ENCODE measurements at regions not wholly inside any gene's neighbourhood (a gene's known extent, or its start where the extent isn't known, plus 50 kb on each side); places are given as distances from the start of the nearest gene placed in this dataset.

DNA sequence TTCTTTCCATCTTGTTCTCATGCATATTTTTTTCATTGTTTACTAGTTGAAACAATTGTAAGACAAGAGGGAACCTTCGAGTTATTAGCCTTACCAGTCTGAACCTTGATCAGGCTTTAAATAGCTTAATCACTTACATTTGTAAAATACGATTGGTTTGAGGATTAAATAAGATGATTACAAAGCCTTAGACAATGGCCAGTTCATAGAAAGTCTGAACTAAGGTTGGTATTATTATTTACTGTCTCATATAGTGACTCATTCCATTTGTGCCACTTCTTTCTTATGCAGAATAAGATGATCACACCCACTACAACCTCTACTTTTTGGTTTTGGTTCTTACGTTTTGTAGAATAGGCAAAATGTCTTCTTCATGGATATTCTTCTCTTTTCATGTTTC lies 94.1 kb downstream of the RPE65 start:
- H3K4me3 ChIP-seq = no peak overlapping the region
- TF ChIP-seq, protein P1, sequence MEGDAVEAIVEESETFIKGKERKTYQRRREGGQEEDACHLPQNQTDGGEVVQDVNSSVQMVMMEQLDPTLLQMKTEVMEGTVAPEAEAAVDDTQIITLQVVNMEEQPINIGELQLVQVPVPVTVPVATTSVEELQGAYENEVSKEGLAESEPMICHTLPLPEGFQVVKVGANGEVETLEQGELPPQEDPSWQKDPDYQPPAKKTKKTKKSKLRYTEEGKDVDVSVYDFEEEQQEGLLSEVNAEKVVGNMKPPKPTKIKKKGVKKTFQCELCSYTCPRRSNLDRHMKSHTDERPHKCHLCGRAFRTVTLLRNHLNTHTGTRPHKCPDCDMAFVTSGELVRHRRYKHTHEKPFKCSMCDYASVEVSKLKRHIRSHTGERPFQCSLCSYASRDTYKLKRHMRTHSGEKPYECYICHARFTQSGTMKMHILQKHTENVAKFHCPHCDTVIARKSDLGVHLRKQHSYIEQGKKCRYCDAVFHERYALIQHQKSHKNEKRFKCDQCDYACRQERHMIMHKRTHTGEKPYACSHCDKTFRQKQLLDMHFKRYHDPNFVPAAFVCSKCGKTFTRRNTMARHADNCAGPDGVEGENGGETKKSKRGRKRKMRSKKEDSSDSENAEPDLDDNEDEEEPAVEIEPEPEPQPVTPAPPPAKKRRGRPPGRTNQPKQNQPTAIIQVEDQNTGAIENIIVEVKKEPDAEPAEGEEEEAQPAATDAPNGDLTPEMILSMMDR (IDR thresholded peaks at IDR 0.05; ENCODE audit: poor library complexity) = no peak
- TF ChIP-seq EZH2phosphoT487 (IDR thresholded peaks at IDR 0.05; ENCODE audit: low read depth, severe bottlenecking, unreplicated experiment) = no peak
- TF ChIP-seq EZH2 (IDR thresholded peaks at IDR 0.05; ENCODE audit: borderline replicate concordance) = no peak
- no peaks in the 10 kb centered on the region for H3K27me3 ChIP-seq
- no peaks in the 10 kb centered on the region for H4K20me1 ChIP-seq (ENCODE audit: insufficient read depth, poor library complexity, severe bottlenecking)
- no peaks in the 10 kb centered on the region for H3K9me2 ChIP-seq (replicated peaks; ENCODE audit: insufficient read depth)
- no peaks in the 10 kb centered on the region for H3K4me1 ChIP-seq (ENCODE audit: insufficient read depth)
- DNase-seq (ENCODE audit: low spot score) = no peak
- H3K9me3 ChIP-seq (ENCODE audit: low read depth) = no peaks in the 10 kb centered on the region
- H3K27ac ChIP-seq = no peak overlapping the region
- 77% methylated on average over 3 of the region's 3 CpGs for WGBS (ENCODE audit: low lambda C conversion rate, missing lambda C conversion rate)
- no peak overlapping the region for H2AFZ ChIP-seq
- no peaks in the 10 kb centered on the region for H3K36me3 ChIP-seq (replicated peaks; ENCODE audit: insufficient read depth, low read depth)
- H3K79me2 ChIP-seq = no peaks in the 10 kb centered on the region
- H3K4me2 ChIP-seq = no peak overlapping the region

DNA sequence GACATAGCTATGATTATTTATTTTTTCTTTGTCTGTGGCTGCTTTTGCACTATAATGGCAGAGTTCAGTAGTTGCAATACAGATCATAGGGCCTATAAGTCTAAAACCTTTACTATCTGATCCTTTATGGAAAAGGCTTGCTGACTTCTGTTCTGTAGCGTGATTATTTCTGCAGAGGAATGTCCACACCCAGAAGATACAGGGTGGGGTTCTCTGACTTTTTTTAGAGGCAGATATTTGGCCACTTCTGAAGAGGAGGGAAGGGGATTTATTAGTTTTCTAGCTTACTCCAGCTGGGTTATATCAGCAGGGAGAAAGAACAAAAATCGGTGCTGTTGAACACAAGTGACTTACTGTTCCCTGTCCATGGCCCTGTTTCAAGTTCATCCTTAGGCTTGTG lies 97.6 kb downstream of the RPE65 start:
- H3K9me3 ChIP-seq (ENCODE audit: low read depth) = no peaks in the 10 kb centered on the region
- H3K27me3 ChIP-seq = no peaks in the 10 kb centered on the region
- no peak overlapping the region for H3K4me3 ChIP-seq
- TF ChIP-seq, protein P1 (IDR thresholded peaks at IDR 0.05; ENCODE audit: poor library complexity) = no peak
- TF ChIP-seq EZH2 (IDR thresholded peaks at IDR 0.05; ENCODE audit: borderline replicate concordance) (no peak), EZH2phosphoT487 (IDR thresholded peaks at IDR 0.05; ENCODE audit: low read depth, severe bottlenecking, unreplicated experiment) (no peak)
- H3K27ac ChIP-seq = no peak overlapping the region
- no peak overlapping the region for H2AFZ ChIP-seq
- H3K4me2 ChIP-seq = no peak overlapping the region
- no peaks in the 10 kb centered on the region for H3K9me2 ChIP-seq (replicated peaks; ENCODE audit: insufficient read depth)
- DNase-seq (ENCODE audit: low spot score) = no peak
- H3K4me1 ChIP-seq (ENCODE audit: insufficient read depth) = no peaks in the 10 kb centered on the region
- WGBS (ENCODE audit: low lambda C conversion rate, missing lambda C conversion rate) = 81% methylated on average over 2 of the region's 2 CpGs
- H3K79me2 ChIP-seq = no peaks in the 10 kb centered on the region
- H4K20me1 ChIP-seq (ENCODE audit: insufficient read depth, poor library complexity, severe bottlenecking) = no peaks in the 10 kb centered on the region
- H3K36me3 ChIP-seq (replicated peaks; ENCODE audit: insufficient read depth, low read depth) = no peaks in the 10 kb centered on the region

DNA sequence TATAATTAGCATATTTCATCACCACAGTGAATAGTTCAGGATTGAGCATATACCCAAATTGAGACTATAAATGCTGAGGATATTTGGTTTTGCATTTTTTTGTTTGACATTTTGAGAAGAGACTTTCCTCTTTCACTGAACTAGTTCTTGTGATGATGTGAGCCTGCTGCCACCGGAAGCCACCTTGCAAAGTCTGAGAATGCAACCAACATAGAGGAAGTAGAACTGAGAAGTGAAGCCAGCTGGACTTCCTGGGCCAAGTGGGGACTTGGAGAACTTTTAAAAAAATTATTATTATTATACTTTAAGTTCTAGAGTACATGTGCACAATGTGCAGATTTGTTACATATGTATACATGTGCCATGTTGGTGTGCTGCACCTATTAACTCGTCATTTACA lies 102.3 kb downstream of the RPE65 start:
- Histone ChIP-seq H3K4me3 (no peak overlapping the region), H3K9me2 (replicated peaks; ENCODE audit: insufficient read depth) (no peaks in the 10 kb centered on the region), H2AFZ (no peak overlapping the region), H3K27ac (no peak overlapping the region), H3K79me2 (no peaks in the 10 kb centered on the region), H4K20me1 (ENCODE audit: insufficient read depth, poor library complexity, severe bottlenecking) (no peaks in the 10 kb centered on the region), H3K4me1 (ENCODE audit: insufficient read depth) (no peaks in the 10 kb centered on the region), H3K36me3 (replicated peaks; ENCODE audit: insufficient read depth, low read depth) (no peaks in the 10 kb centered on the region), H3K27me3 (no peaks in the 10 kb centered on the region), H3K4me2 (no peak overlapping the region), H3K9me3 (ENCODE audit: low read depth) (no peaks in the 10 kb centered on the region)
- DNase-seq (ENCODE audit: low spot score) = no peak
- no peak for TF ChIP-seq EZH2 (IDR thresholded peaks at IDR 0.05; ENCODE audit: borderline replicate concordance)
- no peak for TF ChIP-seq EZH2phosphoT487 (IDR thresholded peaks at IDR 0.05; ENCODE audit: low read depth, severe bottlenecking, unreplicated experiment)
- TF ChIP-seq, protein P1 (IDR thresholded peaks at IDR 0.05; ENCODE audit: poor library complexity) = no peak
- 100% methylated on average over 2 of the region's 2 CpGs for WGBS (ENCODE audit: low lambda C conversion rate, missing lambda C conversion rate)
